SH-SY5Y (cell line): ENCODE measurements at regions not wholly inside any gene's neighbourhood (a gene's known extent, or its start where the extent isn't known, plus 50 kb on each side); places are given as distances from the start of the nearest gene placed in this dataset.

Experiments used
- GATA2 ChIP-seq: IDR thresholded peaks from 2 replicates; pipeline ENCODE4 v1.6.1; 2011; ENCODE audit warnings: mild to moderate bottlenecking, low read depth, low read length
- GATA3 ChIP-seq: IDR thresholded peaks from 2 replicates; pipeline ENCODE4 v1.6.1; 2011; ENCODE audit warnings: low read depth, mild to moderate bottlenecking, low read length, moderate library complexity

- no peak for TF ChIP-seq GATA2
These were observed 50.8 kb upstream of the SLC39A10 start for GRCh38 chr2:195606179-195606578.

DNA sequence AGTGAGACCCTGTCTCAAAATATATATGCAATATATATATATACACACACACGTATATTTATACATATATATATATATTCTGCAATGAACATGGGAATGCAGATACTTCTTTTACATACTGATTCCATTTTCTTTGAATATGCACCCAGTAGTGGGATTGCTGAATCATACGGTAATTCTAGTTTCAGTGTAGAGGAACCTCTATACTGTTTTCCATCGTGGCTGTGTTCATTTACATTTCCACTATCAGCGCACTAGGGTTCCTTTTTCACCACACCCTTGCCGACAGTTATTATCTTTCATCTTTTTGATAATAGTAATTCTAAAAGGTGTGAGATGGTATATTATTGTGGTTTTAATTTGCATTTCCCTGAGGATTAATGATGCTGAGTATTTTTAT is 52.3 kb upstream of the SLC39A10 start:
- TF ChIP-seq GATA2 (no peak), GATA3 (no peak)

DNA sequence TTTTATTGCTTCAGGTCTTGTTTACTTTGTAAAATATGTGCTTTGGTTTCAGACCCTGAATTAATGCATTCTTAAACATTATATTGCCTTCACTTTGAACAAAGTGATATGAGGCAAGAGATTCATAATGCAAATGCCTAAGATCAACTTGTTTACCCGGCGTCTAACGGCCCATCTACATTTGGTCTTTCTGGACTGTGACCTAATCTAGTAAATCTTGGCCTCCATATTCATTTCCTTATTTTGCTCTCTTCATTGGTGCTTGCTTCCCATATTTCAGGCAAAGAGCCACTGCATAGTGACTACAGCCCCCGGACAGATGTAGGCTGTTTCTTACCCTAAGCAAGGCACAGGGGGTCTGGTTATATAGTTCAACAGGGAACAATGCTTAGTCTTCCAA is 53.0 kb upstream of the SLC39A10 start:
- TF ChIP-seq GATA3 (no peak), GATA2 (no peak)

DNA sequence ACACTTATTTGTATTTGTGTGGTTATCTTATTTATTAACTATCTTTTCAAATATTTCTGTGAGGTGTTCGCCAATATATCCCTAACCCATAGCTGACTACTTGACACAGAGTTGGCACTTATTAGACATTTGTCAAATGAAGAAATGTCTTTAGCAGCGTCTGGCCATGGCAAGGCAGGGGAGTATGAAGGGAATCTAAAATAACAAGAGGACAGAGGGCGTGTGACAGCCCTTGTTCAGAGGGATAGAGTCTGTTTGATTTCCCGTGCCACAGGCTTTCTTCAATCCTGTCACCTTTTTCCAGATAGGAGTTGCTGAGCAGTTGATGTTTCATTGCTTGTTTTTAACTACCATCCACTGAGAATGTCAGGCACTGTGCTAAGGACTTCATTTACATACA is 53.6 kb upstream of the SLC39A10 start:
- no peak for TF ChIP-seq GATA2
- TF ChIP-seq GATA3 = no peak

DNA sequence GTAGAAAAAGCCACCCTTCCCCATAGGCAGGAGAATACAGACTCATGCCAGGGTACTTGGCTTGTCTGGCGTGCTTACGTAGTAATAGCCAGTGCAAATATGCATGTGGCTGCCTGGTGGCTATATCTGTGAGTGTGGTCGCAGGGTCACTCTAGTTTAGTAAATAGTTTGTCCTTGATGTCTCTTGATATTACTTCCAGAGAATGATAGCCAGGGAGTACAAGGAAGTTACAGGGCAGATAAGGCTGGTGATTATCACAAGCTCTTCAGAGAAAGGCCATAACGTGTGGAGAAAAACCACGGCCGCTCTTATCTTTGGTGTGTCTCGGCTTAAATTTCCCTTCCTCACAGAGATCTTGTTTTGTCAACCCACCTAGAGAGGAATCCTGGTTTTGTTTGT is 54.3 kb upstream of the SLC39A10 start:
- no peak for TF ChIP-seq GATA3
- no peak for TF ChIP-seq GATA2

GRCh38 chr2:195601361-195601760 is 55.7 kb upstream of the SLC39A10 start:
- TF ChIP-seq GATA3 (no peak), GATA2 (no peak)

GRCh38 chr2:195600778-195601177 is 56.2 kb upstream of the SLC39A10 start:
- TF ChIP-seq GATA2 (no peak), GATA3 (no peak)

DNA sequence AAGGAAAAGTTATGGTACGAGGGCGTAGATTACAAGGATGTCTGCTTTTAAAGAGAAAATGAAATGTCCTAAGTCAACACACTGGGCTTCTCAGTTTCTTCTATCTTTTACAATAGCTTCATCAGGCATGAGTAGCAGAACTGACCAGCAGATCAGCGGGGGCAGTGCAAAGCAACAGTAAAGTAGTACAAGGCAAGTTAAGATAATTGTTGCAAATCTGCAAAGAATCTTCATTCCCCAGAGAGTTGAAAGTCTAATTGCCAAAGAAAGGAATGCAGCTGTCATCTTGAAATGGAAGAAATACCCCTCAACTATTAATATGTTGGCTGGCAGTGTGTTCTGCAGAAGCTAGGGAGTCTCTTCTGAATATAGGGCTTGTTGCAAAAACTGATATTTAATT is 60.2 kb upstream of the SLC39A10 start:
- TF ChIP-seq GATA3 = no peak

DNA sequence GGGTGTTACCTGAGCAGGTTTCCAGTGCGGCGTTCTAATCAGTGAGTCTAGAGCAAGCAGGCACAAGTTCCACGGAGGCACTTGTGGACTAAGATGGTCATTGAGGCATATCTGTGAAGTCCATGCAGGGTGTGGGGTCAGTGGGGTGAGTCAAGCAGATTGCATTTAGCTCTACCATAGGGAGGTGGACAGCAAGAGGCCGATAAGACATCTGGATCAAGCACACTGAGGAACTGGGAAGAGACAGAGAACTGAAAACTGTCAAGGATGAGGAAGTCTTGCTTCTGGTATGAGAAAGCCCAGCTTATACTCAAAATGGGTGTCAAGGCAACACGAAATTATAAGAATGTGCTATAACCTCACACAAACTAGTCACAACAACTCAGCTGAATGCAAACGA is 61.2 kb upstream of the SLC39A10 start:
- TF ChIP-seq GATA3 (no peak), GATA2 (no peak)

GRCh38 chr2:195594919-195595694 is 61.9 kb upstream of the SLC39A10 start:
- no peak for TF ChIP-seq GATA3
- TF ChIP-seq GATA2 = no peak

GRCh38 chr2:195594248-195594647 is 62.8 kb upstream of the SLC39A10 start:
- TF ChIP-seq GATA2 (no peak), GATA3 (no peak)

- TF ChIP-seq GATA3 = no peak
- TF ChIP-seq GATA2 = no peak
These were observed 64.9 kb upstream of the SLC39A10 start for GRCh38 chr2:195592105-195592504.

DNA sequence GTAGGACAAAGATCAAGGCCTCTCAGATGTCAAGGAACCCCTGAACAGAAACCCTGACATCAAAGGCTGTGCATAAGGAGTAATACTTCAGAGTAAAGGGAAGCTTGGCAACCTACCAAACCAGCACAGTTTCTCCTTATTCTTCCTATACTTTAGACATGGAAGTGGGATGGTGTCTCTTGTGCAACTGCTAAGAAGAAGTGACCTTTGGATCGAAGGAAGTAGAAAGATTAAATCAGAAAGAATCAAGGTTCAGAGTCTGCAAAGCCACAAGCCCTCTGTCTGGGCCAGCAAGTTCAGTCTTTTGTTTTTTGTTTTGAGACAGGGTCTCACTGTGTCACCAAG is 66.2 kb upstream of the SLC39A10 start:
- TF ChIP-seq GATA2 = no peak
- no peak for TF ChIP-seq GATA3

DNA sequence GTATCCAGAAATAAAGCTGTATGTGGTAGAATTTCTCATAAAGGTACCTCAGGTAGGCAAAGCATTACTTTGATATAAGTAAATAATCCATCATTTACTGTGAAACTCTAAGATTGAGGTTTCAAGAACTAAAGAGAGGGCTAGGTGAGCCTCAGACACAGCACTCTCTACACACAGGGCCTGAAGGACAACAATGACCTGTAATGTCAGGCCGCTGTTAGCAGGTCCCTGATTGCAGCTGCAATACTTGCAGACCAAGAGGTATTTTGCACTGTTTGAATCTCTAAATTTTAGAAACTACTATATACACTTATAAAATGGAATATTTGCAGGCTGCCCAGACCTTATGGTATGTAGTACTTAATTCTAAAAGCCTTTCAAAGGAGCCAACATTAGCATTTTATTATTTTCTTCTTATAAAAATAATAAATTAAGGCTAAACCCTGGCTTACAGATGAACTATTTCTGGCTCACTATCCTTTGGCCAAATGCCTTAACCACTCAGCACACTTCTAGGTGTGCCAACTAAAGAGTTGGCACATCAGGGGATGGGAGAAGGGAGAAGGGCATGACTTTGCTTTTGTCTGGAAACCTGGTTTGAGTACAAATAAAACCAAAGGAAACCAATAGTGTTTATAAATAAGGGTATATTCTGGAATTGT is 66.7 kb upstream of the SLC39A10 start:
- no peak for TF ChIP-seq GATA2
- TF ChIP-seq GATA3 = no peak

- TF ChIP-seq GATA2 = no peak
- TF ChIP-seq GATA3 = no peak
These were observed 69.1 kb upstream of the SLC39A10 start for GRCh38 chr2:195587966-195588365.
